ENCODE measurements at regions not wholly inside any gene's neighbourhood (a gene's known extent, or its start where the extent isn't known, plus 50 kb on each side); places are given as distances from the start of the nearest gene placed in this dataset.

- TF ChIP-seq KDM1A (CRISPR knock-in tag; IDR thresholded peaks at IDR 0.05) (peak; percentile 71), RBFOX2 (IDR thresholded peaks at IDR 0.05; ENCODE audit: low read depth, low read length) (no peak), REL (CRISPR knock-in tag; conservative IDR thresholded peaks at IDR 0.05) (no peak), REPIN1 (CRISPR knock-in tag; IDR thresholded peaks at IDR 0.05; ENCODE audit: borderline replicate concordance, low read depth) (peak; percentile 75; the same call in 1 of the 2 replicates), TRAFD1 (CRISPR knock-in tag; IDR thresholded peaks at IDR 0.05; ENCODE audit: borderline replicate concordance) (no peak), ZNF292 (CRISPR knock-in tag; IDR thresholded peaks at IDR 0.05; ENCODE audit: borderline replicate concordance, low read depth) (peak; percentile 96; the same call in 1 of the 2 replicates), AFF4 (CRISPR knock-in tag; IDR thresholded peaks at IDR 0.05) (0 out of 2 replicates have a peak, but pooled peaks have one; percentile 34), DRAP1 (CRISPR knock-in tag; IDR thresholded peaks at IDR 0.05) (no peak), TBX3 (IDR thresholded peaks at IDR 0.05; ENCODE audit: borderline replicate concordance) (peak; percentile 62; the same call in 1 of the 2 replicates), STAG1 (CRISPR knock-in tag; IDR thresholded peaks at IDR 0.05) (peak; percentile 42), USF2 (IDR thresholded peaks at IDR 0.05; ENCODE audit: low read depth, low read length) (no peak), USF2 (CRISPR knock-in tag; IDR thresholded peaks at IDR 0.05; ENCODE audit: borderline replicate concordance) (no peak), ZNF670 (CRISPR knock-in tag; IDR thresholded peaks at IDR 0.05; ENCODE audit: borderline replicate concordance) (no peak), SMAD1 (CRISPR knock-in tag; IDR thresholded peaks at IDR 0.05; ENCODE audit: borderline replicate concordance, low read depth) (no peak), AKAP8 (CRISPR knock-in tag; IDR thresholded peaks at IDR 0.05) (0 out of 2 replicates have a peak, but pooled peaks have one; percentile 28), DNMT1 (CRISPR knock-in tag; IDR thresholded peaks at IDR 0.05) (no peak), HOXA7 (CRISPR knock-in tag; IDR thresholded peaks at IDR 0.05) (no peak), ZNF605 (CRISPR knock-in tag; IDR thresholded peaks at IDR 0.05) (no peak), NBN (conservative IDR thresholded peaks at IDR 0.05) (no peak), ZNF17 (CRISPR knock-in tag; IDR thresholded peaks at IDR 0.05) (no peak), MAZ (IDR thresholded peaks at IDR 0.05; ENCODE audit: borderline replicate concordance, low read depth, low read length) (no peak), MAZ (CRISPR knock-in tag; IDR thresholded peaks at IDR 0.05; ENCODE audit: low read depth) (no peak)
- TF ChIP-seq, protein P1, sequence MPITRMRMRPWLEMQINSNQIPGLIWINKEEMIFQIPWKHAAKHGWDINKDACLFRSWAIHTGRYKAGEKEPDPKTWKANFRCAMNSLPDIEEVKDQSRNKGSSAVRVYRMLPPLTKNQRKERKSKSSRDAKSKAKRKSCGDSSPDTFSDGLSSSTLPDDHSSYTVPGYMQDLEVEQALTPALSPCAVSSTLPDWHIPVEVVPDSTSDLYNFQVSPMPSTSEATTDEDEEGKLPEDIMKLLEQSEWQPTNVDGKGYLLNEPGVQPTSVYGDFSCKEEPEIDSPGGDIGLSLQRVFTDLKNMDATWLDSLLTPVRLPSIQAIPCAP (CRISPR knock-in tag; IDR thresholded peaks at IDR 0.05; ENCODE audit: low read depth): no peak
Measured at GRCh38 chr12:75900781-75901254, 130.8 kb downstream of the PHLDA1 start (continued).
